ENCODE measurements at regions not wholly inside any gene's neighbourhood (a gene's known extent, or its start where the extent isn't known, plus 50 kb on each side); places are given as distances from the start of the nearest gene placed in this dataset.

GRCh38 chr2:136420346-136420745, 302.4 kb upstream of the CXCR4 start:
- BruUV-seq (replicated peaks), result no TSS peak
- Histone ChIP-seq H3K27ac (ENCODE audit: low read length) (no peak overlapping the region), H3K9me3 (ENCODE audit: control insufficient read depth, insufficient read depth, low read depth, low read length) (no peaks in the 10 kb centered on the region), H3K4me1 (ENCODE audit: control insufficient read depth, insufficient read depth, low read length) (no peaks in the 10 kb centered on the region), H3K36me3 (ENCODE audit: control insufficient read depth, insufficient read depth, low read length) (no peaks in the 10 kb centered on the region), H3K4me3 (ENCODE audit: low read depth in 2 of 2, low read length in 2 of 2) (no peak overlapping the region), H3K27me3 (ENCODE audit: control insufficient read depth, insufficient read depth, low read length) (peaks cover 25% of the 10 kb centered on the region)
- ChIA-PET CTCF (no interaction called here), POLR2A (no interaction called here)
- TF ChIP-seq POLR2AphosphoS5 (IDR thresholded peaks at IDR 0.05; ENCODE audit: low read depth, low read length) (no peak), SIN3A (IDR thresholded peaks at IDR 0.05; ENCODE audit: borderline replicate concordance, insufficient read depth, low read depth, low read length) (no peak), TCF7L2 (IDR thresholded peaks at IDR 0.05; ENCODE audit: low read depth, low read length) (no peak), CTCF (IDR thresholded peaks at IDR 0.05) (no peak)
- in situ Hi-C loops (cut with HindIII; ENCODE audit: low pct_unique_long_range_greater_than_20kb, low sequenced_read_pairs) (no loop called here), intact Hi-C loops (cut with micrococcal nuclease; ENCODE audit: unreplicated experiment) (loop anchor here (5.0 kb wide), 1 partner anchor 317 kb away; no protein-coding TSS in a partner anchor)
- ATAC-seq, result no peak
- DNase-seq (ENCODE audit: low read depth, low spot score), result no peak

- DNase-seq (ENCODE audit: low read depth, low spot score), result no peak
- in situ Hi-C loops (cut with HindIII; ENCODE audit: low pct_unique_long_range_greater_than_20kb, low sequenced_read_pairs) (no loop called here), intact Hi-C loops (cut with micrococcal nuclease; ENCODE audit: unreplicated experiment) (no loop called here)
- no peak for TF ChIP-seq REST (IDR thresholded peaks at IDR 0.05; ENCODE audit: insufficient read depth in 1 of 2, low read depth in 2 of 2, low read length in 1 of 2)
- TF ChIP-seq POLR2AphosphoS5 (IDR thresholded peaks at IDR 0.05; ENCODE audit: low read depth, low read length), result no peak
- no peak for TF ChIP-seq TCF7L2 (IDR thresholded peaks at IDR 0.05; ENCODE audit: low read depth, low read length)
- no peak for TF ChIP-seq CTCF (IDR thresholded peaks at IDR 0.05)
- no peak for TF ChIP-seq SIN3A (IDR thresholded peaks at IDR 0.05; ENCODE audit: borderline replicate concordance, insufficient read depth, low read depth, low read length)
- ChIA-PET CTCF (no interaction called here), POLR2A (no interaction called here)
- no peak for ATAC-seq
- Histone ChIP-seq H3K27ac (ENCODE audit: low read length) (no peak overlapping the region), H3K36me3 (ENCODE audit: control insufficient read depth, insufficient read depth, low read length) (no peaks in the 10 kb centered on the region), H3K4me3 (ENCODE audit: low read depth in 2 of 2, low read length in 2 of 2) (no peak overlapping the region), H3K27me3 (ENCODE audit: control insufficient read depth, insufficient read depth, low read length) (peaks cover 21% of the 10 kb centered on the region), H3K4me1 (ENCODE audit: control insufficient read depth, insufficient read depth, low read length) (no peaks in the 10 kb centered on the region), H3K9me3 (ENCODE audit: control insufficient read depth, insufficient read depth, low read depth, low read length) (no peaks in the 10 kb centered on the region)
- BruUV-seq (replicated peaks), result no TSS peak
Measured at GRCh38 chr2:136411946-136412345, 294.0 kb upstream of the CXCR4 start.
